ENCODE measurements at regions not wholly inside any gene's neighbourhood (a gene's known extent, or its start where the extent isn't known, plus 50 kb on each side); places are given as distances from the start of the nearest gene placed in this dataset.
"Not testable (repeated sequence)": the region's sequence is repeated elsewhere in the genome, so short reads cannot be mapped to it uniquely, and the experiment has no call there.

DNA sequence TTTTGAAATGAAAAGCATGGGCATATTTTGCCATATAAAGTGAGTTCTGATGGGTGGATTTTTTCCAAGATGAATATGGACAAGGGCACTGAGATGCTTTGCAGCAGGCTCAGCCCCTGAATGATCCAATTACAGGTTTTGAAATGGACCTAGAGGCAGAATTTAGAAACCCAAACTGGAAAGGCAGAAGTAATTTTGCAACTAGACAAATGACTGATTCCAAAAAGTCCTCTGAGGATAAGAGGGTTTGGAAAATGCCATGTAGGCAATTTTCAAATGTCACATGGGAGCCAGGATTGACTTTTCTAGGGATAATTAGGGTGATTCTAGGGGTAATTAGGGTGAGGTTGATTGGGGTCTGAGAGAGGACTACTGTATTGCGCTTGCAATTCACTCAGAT, 148.9 kb upstream of the ZNF648 start:
- TF ChIP-seq, protein P1, sequence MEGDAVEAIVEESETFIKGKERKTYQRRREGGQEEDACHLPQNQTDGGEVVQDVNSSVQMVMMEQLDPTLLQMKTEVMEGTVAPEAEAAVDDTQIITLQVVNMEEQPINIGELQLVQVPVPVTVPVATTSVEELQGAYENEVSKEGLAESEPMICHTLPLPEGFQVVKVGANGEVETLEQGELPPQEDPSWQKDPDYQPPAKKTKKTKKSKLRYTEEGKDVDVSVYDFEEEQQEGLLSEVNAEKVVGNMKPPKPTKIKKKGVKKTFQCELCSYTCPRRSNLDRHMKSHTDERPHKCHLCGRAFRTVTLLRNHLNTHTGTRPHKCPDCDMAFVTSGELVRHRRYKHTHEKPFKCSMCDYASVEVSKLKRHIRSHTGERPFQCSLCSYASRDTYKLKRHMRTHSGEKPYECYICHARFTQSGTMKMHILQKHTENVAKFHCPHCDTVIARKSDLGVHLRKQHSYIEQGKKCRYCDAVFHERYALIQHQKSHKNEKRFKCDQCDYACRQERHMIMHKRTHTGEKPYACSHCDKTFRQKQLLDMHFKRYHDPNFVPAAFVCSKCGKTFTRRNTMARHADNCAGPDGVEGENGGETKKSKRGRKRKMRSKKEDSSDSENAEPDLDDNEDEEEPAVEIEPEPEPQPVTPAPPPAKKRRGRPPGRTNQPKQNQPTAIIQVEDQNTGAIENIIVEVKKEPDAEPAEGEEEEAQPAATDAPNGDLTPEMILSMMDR (IDR thresholded peaks at IDR 0.05), result no peak

DNA sequence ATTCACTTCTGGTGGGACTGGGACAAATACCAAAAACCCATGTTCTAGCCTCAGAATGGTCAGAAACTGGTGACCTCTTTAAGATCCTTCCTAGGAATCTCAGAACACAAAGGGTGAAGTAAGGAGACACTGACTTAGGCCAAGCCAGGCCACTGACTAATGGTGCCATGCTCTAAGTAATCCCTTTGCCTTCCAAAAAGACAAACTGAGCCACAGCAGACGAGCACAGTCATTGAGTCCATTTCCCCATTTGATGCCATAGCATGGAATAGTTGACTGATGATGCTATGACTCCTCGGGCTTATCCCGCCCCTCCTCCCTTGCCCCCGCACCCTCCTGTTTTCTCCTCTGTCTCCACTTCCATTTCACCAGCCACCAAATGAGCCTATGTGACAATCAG, 145.8 kb upstream of the ZNF648 start:
- H3K27ac Mint-ChIP-seq (ENCODE audit: unreplicated experiment), result no peak overlapping the region
- DNase-seq (ENCODE audit: low spot score), result no peak
- TF ChIP-seq, protein P1 (IDR thresholded peaks at IDR 0.05), result no peak
- H3K27me3 Mint-ChIP-seq (ENCODE audit: low read depth), result no peaks in the 10 kb centered on the region
- no peaks in the 10 kb centered on the region for H3K36me3 Mint-ChIP-seq (ENCODE audit: low read depth)
- H3K4me1 Mint-ChIP-seq (ENCODE audit: low read depth), result no peaks in the 10 kb centered on the region
- no peak overlapping the region for H3K4me3 Mint-ChIP-seq (ENCODE audit: unreplicated experiment)
- H3K9me3 Mint-ChIP-seq (ENCODE audit: low read depth), result no peaks in the 10 kb centered on the region

More for the DNA sequence above, 148.9 kb upstream of the ZNF648 start:
- Mint-ChIP-seq H3K27me3 (ENCODE audit: low read depth) (no peaks in the 10 kb centered on the region), H3K9me3 (ENCODE audit: low read depth) (no peaks in the 10 kb centered on the region), H3K4me1 (ENCODE audit: low read depth) (no peaks in the 10 kb centered on the region), H3K36me3 (ENCODE audit: low read depth) (no peaks in the 10 kb centered on the region), H3K27ac (ENCODE audit: unreplicated experiment) (no peak overlapping the region), H3K4me3 (ENCODE audit: unreplicated experiment) (no peak overlapping the region)
- no peak for DNase-seq (ENCODE audit: low spot score)

DNA sequence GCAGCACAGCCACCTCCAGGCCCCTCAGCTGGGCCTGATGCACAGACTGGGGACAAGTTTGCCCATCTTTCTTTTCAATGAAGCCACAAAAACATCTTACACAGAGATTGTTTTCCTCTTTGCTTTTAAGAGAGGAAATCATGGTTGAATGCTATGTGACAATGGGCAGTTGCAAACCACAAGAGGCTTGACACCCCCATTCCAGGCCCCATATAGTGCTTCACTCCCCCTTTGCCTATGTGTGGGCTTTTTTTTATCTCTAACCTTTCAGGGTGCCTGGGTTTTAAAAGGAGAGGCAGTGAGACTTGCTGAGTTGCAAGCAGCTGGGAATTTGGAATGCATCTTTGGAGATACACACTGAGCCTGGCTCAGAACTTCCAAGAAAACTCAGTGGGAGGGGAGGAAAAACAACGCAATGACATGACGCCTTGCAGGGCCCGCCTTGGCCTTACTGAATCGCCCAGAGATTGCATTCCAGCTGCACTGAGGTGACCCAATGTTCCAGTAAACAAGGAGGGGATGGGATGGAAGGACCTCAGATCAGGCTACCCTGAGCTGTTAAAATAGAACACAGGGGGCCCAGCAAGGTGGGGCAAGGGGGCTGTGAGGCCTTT, 145.2 kb upstream of the ZNF648 start:
- Mint-ChIP-seq H3K4me1 (ENCODE audit: low read depth) (no peaks in the 10 kb centered on the region), H3K9me3 (ENCODE audit: low read depth) (no peaks in the 10 kb centered on the region), H3K27ac (ENCODE audit: unreplicated experiment) (no peak overlapping the region), H3K27me3 (ENCODE audit: low read depth) (no peaks in the 10 kb centered on the region), H3K4me3 (ENCODE audit: unreplicated experiment) (no peak overlapping the region), H3K36me3 (ENCODE audit: low read depth) (no peaks in the 10 kb centered on the region)
- TF ChIP-seq, protein P1 (IDR thresholded peaks at IDR 0.05), result no peak
- DNase-seq (ENCODE audit: low spot score), result no peak

DNA sequence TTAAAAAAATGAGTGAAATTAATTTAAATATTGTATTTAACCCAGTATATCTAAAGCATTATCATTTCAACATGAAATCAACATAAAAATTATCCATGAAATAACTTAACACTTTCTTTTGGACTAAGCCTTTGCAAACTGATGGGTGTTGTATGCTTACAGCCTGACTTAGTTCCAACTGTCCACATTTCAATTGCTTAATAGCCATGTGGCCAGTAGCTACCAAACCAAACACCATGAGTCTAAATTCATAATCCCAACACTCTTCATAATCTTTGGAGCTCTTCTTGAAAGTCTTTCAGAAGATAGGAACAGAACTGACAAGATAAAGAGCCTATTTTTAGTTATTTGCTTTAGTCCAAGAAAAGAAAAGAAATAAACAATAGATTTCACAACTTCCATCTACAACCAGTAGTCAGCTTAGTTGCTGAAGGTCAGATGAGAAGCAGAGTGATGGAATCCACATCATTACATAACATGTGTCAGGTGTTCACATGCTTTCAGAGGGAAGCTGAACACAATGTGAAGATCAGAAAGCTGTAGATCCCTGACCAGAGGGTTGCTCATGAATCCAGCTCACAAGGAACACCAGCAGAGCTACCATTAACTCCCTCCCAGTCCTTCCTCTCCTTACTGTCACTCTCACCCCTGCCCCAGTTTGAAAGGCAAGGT, 144.0 kb upstream of the ZNF648 start:
- Mint-ChIP-seq H3K27me3 (ENCODE audit: low read depth) (no peaks in the 10 kb centered on the region), H3K9me3 (ENCODE audit: low read depth) (no peaks in the 10 kb centered on the region), H3K27ac (ENCODE audit: unreplicated experiment) (no peak overlapping the region), H3K4me1 (ENCODE audit: low read depth) (no peaks in the 10 kb centered on the region), H3K36me3 (ENCODE audit: low read depth) (no peaks in the 10 kb centered on the region), H3K4me3 (ENCODE audit: unreplicated experiment) (no peak overlapping the region)
- TF ChIP-seq, protein P1 (IDR thresholded peaks at IDR 0.05), result no peak
- DNase-seq (ENCODE audit: low spot score), result no peak

DNA sequence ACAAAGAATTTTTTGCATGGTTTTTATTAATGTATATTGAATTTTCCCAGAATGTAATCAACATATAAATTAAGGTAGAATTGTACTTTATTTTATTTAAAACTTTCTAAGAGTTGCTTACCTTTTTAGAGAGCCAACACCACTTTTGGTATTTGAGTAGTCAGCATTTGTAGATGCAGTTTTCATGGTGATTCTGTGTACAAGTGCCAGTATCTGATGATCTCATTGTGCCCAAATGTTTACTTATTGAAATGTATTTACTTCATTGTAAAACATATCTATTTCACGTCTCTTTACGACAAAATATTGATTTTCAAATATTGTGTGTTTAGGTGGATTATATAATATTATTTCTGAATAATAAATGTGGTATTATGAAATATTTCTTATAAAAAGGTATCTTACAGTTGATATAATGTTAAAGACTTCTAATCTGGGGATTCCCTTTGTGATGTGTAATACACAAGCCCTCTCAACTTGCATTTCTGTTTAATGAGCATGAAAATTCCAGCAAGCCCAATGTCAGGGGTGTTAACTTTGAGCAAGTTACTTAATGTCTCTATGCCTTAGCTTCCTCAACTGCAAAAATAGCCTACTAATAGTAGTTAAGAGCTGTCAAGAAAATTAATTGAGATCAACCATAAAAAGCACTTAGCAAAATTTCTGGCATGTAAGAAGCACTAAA, 141.8 kb upstream of the ZNF648 start:
- Mint-ChIP-seq H3K4me3 (ENCODE audit: unreplicated experiment) (no peak overlapping the region), H3K27me3 (ENCODE audit: low read depth) (no peaks in the 10 kb centered on the region), H3K36me3 (ENCODE audit: low read depth) (no peaks in the 10 kb centered on the region), H3K4me1 (ENCODE audit: low read depth) (no peaks in the 10 kb centered on the region), H3K9me3 (ENCODE audit: low read depth) (no peaks in the 10 kb centered on the region), H3K27ac (ENCODE audit: unreplicated experiment) (no peak overlapping the region)
- DNase-seq (ENCODE audit: low spot score), result no peak
- TF ChIP-seq, protein P1 (IDR thresholded peaks at IDR 0.05), result no peak

GRCh38 chr1:182201490-182201889, 140.0 kb upstream of the ZNF648 start:
- not testable (repeated sequence) for H3K36me3 Mint-ChIP-seq (ENCODE audit: low read depth); DNase-seq (ENCODE audit: low spot score); H3K27ac Mint-ChIP-seq (ENCODE audit: unreplicated experiment); H3K27me3 Mint-ChIP-seq (ENCODE audit: low read depth); H3K4me3 Mint-ChIP-seq (ENCODE audit: unreplicated experiment); H3K4me1 Mint-ChIP-seq (ENCODE audit: low read depth); H3K9me3 Mint-ChIP-seq (ENCODE audit: low read depth)
